Endothelial cell of umbilical vein (primary cell): ENCODE measurements at regions not wholly inside any gene's neighbourhood (a gene's known extent, or its start where the extent isn't known, plus 50 kb on each side); places are given as distances from the start of the nearest gene placed in this dataset.

Experiments used
- BruUV-seq: library from RNA; stranded (reverse); fragments of 400-500 nt; replicated peaks from 2 replicates; lab custom pipeline; 2021; lab: Mats Ljungman, UMichigan
- CTCF ChIA-PET: fragments of 300-600, 350-600 bp; sonication (Branson Sonifier 250); formaldehyde crosslinking; loops from one replicate; lab custom pipeline; 2021; ENCODE audit warnings: antibody characterized with exemption, inconsistent platforms; lab: Charles Lee
- POLR2A ChIA-PET: fragments of 300-600, 350-600 bp; sonication (Branson Sonifier 250); formaldehyde crosslinking; loops from one replicate; lab custom pipeline; 2021; ENCODE audit warnings: antibody characterized with exemption, inconsistent platforms; lab: Charles Lee
- DNase-seq: peaks from one replicate; pipeline ENCODE4 v3.0.0-alpha.2; 2011; ENCODE audit warnings: low read depth, low spot score
- FAIRE-seq: peaks from 2 replicates; lab custom pipeline; 2011; peaks lifted over from hg19 to GRCh38; lab: Jason Lieb, UNC
- H2AFZ ChIP-seq: 2 replicates; pipeline ENCODE4 v1.6.0; 2012; ENCODE audit warnings: low read depth, low read length, control low read depth, inconsistent platforms
- H3K27ac ChIP-seq: 2 replicates; pipeline ENCODE4 v1.5.1; 2011; ENCODE audit warnings: low read depth, mild to moderate bottlenecking, control low read depth, low read length, moderate library complexity; ENCODE audit not compliant: insufficient read depth
- H3K27me3 ChIP-seq, 2 experiments: 2 replicates each; pipeline versions ENCODE4 v1.6.0 to v1.6.1; 2011; ENCODE audit warnings: low read length in 2 of 2, mixed read lengths in 1 of 2; ENCODE audit not compliant: control insufficient read depth in 2 of 2, insufficient read depth in 2 of 2
- H3K36me3 ChIP-seq, 2 experiments: 2 replicates in 1 of 2; 3 replicates in 1 of 2; pipeline ENCODE4 v1.5.1; 2011; ENCODE audit warnings: low read length in 2 of 2, mild to moderate bottlenecking in 1 of 2, moderate library complexity in 1 of 2; ENCODE audit not compliant: control insufficient read depth in 2 of 2, insufficient read depth in 2 of 2; ENCODE audit errors: extremely low read depth in 1 of 2
- H3K4me1 ChIP-seq: 3 replicates; pipeline ENCODE4 v1.5.1; 2011; ENCODE audit warnings: mild to moderate bottlenecking, low read length; ENCODE audit not compliant: control insufficient read depth, insufficient read depth; ENCODE audit errors: extremely low read depth
- H3K4me2 ChIP-seq: 2 replicates; pipeline ENCODE4 v1.6.1; 2011; ENCODE audit warnings: low read length, control low read depth, mixed read lengths; ENCODE audit not compliant: insufficient read depth
- H3K4me3 ChIP-seq, 3 experiments: fragments of 200-600 bp in 1 of 3; sonication (generic), shearing (Covaris generic) in 1 of 3; replicated peaks in 1 of 3; 2 replicates each; pipeline ENCODE4 v1.5.1; 2011 to 2016; ENCODE audit warnings: control low read depth in 3 of 3, low read length in 3 of 3, mild to moderate bottlenecking in 2 of 3, inconsistent platforms in 1 of 3, low read depth in 1 of 3, moderate library complexity in 1 of 3; ENCODE audit not compliant: insufficient read depth in 1 of 3
- H3K79me2 ChIP-seq: 2 replicates; pipeline ENCODE4 v1.6.0; 2012; ENCODE audit warnings: low read length, inconsistent platforms; ENCODE audit not compliant: control insufficient read depth, insufficient read depth
- H3K9ac ChIP-seq: replicated peaks from 2 replicates; pipeline ENCODE3; 2011; ENCODE audit warnings: low read length, control low read depth; ENCODE audit not compliant: insufficient read depth; ENCODE audit errors: extremely low read depth
- H3K9me1 ChIP-seq: replicated peaks from 3 replicates; pipeline ENCODE4 v1.6.0; 2011; ENCODE audit warnings: mild to moderate bottlenecking, low read length; ENCODE audit not compliant: control insufficient read depth, insufficient read depth; ENCODE audit errors: extremely low read depth
- H3K9me3 ChIP-seq: replicated peaks from 2 replicates; pipeline ENCODE4 v1.5.1; 2012; ENCODE audit warnings: low read length, inconsistent platforms; ENCODE audit not compliant: control insufficient read depth, insufficient read depth
- H4K20me1 ChIP-seq: replicated peaks from 2 replicates; pipeline ENCODE3; 2011; ENCODE audit warnings: mild to moderate bottlenecking, low read length; ENCODE audit not compliant: control insufficient read depth, insufficient read depth; ENCODE audit errors: extremely low read depth
- EZH2 ChIP-seq: IDR thresholded peaks from 2 replicates; pipeline ENCODE4 v1.6.1; 2012; ENCODE audit warnings: borderline replicate concordance, low read depth, mild to moderate bottlenecking, moderate library complexity, low read length, inconsistent platforms; ENCODE audit not compliant: severe bottlenecking
- FOS ChIP-seq: IDR thresholded peaks from 2 replicates; pipeline ENCODE4 v1.6.1; 2011; ENCODE audit warnings: mild to moderate bottlenecking, low read length, moderate library complexity, borderline replicate concordance; ENCODE audit not compliant: insufficient read depth
- GATA2 ChIP-seq: IDR thresholded peaks from 2 replicates; pipeline ENCODE4 v1.7.0; 2011; ENCODE audit warnings: low read depth, mild to moderate bottlenecking, moderate library complexity, mixed read lengths, low read length; ENCODE audit not compliant: insufficient read length, insufficient read depth
- JUN ChIP-seq: IDR thresholded peaks from 2 replicates; pipeline ENCODE4 v1.6.1; 2011; ENCODE audit warnings: borderline replicate concordance, low read depth; ENCODE audit not compliant: insufficient read length, insufficient read depth
- MYC ChIP-seq: IDR thresholded peaks from one replicate; pipeline ENCODE4 v1.6.1; 2011; ENCODE audit warnings: mild to moderate bottlenecking, low read depth, low read length
- POLR2A ChIP-seq: IDR thresholded peaks from 2 replicates; pipeline ENCODE4 v1.6.1; 2012; ENCODE audit warnings: low read depth, mild to moderate bottlenecking, control low read depth, low read length
- POLR2AphosphoS5 ChIP-seq: IDR thresholded peaks from 2 replicates; pipeline ENCODE4 v1.6.1; 2012; ENCODE audit warnings: low read depth, mild to moderate bottlenecking, control low read depth, low read length, moderate library complexity; ENCODE audit not compliant: insufficient read depth
- dilution Hi-C: fragments of 300-500 bp; cut with MboI; formaldehyde crosslinking; loops from one replicate; pipeline ENCODE4 v1.15.0; 2019; ENCODE audit warnings: low sequenced_read_pairs; ENCODE audit not compliant: extremely low pct_ligation_motif_present
- intact Hi-C: fragments of 100-400 bp; cut with micrococcal nuclease; formaldehyde crosslinking; loops from one replicate; pipeline ENCODE4 v1.10.0; 2022
- TF ChIP-seq, protein P1 (sequence below), 2 donors: IDR thresholded peaks; 1 replicate in 1 of 2; 2 replicates in 1 of 2; pipeline ENCODE4 v1.5.1; 2011; ENCODE audit warnings: low read length in 2 of 2, mild to moderate bottlenecking in 2 of 2, moderate library complexity in 2 of 2, control low read depth in 1 of 2, inconsistent platforms in 1 of 2, low read depth in 1 of 2; ENCODE audit not compliant: insufficient read depth in 1 of 2; ENCODE audit errors: extremely low read depth in 1 of 2
- TF ChIP-seq, protein P2 (sequence below): IDR thresholded peaks from 2 replicates; pipeline ENCODE4 v1.6.1; 2011; ENCODE audit not compliant: insufficient read depth, insufficient read length

DNA sequence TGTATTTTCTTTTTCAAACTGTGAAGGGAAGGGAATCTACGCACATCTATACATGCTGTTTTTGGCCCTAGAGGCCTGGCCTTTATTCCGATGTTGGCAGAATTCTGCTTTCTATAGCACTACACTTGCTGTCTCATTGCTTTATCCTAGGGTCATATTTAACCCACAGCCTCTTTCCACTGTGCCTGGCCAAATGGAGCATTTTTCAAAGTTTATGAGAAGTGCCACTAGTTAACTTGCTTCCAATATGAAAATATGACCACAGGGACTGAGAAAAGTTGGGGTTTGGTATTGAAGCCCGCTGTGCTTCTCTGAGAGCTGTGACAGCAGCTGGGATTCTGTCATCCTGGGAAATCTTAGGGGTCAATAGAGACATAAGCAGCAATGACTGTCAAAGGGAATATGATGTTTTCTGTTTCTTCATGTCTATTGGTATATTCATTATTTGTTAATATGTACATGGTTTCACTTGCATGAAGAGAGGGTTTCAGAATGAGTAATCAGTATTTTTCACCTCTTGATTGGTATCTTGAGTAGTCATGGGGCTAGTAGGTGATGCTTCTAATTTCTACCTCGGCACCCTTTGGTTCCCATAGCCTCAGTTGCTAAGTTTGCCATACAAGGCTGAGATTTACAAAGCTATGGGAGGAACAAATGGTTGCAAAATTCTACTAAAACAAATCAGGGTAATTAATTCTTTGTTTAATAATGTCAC, 275.8 kb upstream of the RBMS3 start:
- no peak overlapping the region for H3K4me2 ChIP-seq
- H2AFZ ChIP-seq = no peak overlapping the region
- POLR2A ChIA-PET = no interaction called here
- H4K20me1 ChIP-seq = no peaks in the 10 kb centered on the region
- CTCF ChIA-PET = no interaction called here
- no peak for FAIRE-seq
- no peak overlapping the region for H3K27ac ChIP-seq
- DNase-seq = no peak
- no peak overlapping the region for H3K9ac ChIP-seq
- no peaks in the 10 kb centered on the region for H3K9me3 ChIP-seq
- no peaks in the 10 kb centered on the region for H3K9me1 ChIP-seq
- no peak overlapping the region for H3K4me3 ChIP-seq
- H3K4me1 ChIP-seq = no peaks in the 10 kb centered on the region
- TF ChIP-seq JUN = no peak
- TF ChIP-seq, protein P1, sequence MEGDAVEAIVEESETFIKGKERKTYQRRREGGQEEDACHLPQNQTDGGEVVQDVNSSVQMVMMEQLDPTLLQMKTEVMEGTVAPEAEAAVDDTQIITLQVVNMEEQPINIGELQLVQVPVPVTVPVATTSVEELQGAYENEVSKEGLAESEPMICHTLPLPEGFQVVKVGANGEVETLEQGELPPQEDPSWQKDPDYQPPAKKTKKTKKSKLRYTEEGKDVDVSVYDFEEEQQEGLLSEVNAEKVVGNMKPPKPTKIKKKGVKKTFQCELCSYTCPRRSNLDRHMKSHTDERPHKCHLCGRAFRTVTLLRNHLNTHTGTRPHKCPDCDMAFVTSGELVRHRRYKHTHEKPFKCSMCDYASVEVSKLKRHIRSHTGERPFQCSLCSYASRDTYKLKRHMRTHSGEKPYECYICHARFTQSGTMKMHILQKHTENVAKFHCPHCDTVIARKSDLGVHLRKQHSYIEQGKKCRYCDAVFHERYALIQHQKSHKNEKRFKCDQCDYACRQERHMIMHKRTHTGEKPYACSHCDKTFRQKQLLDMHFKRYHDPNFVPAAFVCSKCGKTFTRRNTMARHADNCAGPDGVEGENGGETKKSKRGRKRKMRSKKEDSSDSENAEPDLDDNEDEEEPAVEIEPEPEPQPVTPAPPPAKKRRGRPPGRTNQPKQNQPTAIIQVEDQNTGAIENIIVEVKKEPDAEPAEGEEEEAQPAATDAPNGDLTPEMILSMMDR (IDR thresholded peaks at IDR 0.05; ENCODE audit: extremely low read depth in 1 of 2, insufficient read depth in 1 of 2, low read depth in 1 of 2, low read length in 2 of 2) = no peak
- TF ChIP-seq GATA2 = no peak
- TF ChIP-seq, protein P2, sequence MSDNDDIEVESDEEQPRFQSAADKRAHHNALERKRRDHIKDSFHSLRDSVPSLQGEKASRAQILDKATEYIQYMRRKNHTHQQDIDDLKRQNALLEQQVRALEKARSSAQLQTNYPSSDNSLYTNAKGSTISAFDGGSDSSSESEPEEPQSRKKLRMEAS = no peak
- TF ChIP-seq FOS = no peak
- TF ChIP-seq POLR2A = no peak
- no peak for TF ChIP-seq POLR2AphosphoS5
- no peak for TF ChIP-seq EZH2
- TF ChIP-seq MYC = no peak
- BruUV-seq = no TSS peak
- dilution Hi-C loops (no loop called here), intact Hi-C loops (no loop called here)
- no peaks in the 10 kb centered on the region for H3K27me3 ChIP-seq
- no peaks in the 10 kb centered on the region for H3K79me2 ChIP-seq
- no peaks in the 10 kb centered on the region for H3K36me3 ChIP-seq
